ENCODE measurements at regions not wholly inside any gene's neighbourhood (a gene's known extent, or its start where the extent isn't known, plus 50 kb on each side); places are given as distances from the start of the nearest gene placed in this dataset.

- H3K79me2 ChIP-seq (ENCODE audit: control insufficient read depth, insufficient read depth, low read length, unreplicated experiment) = no peaks in the 10 kb centered on the region
- H3K4me1 ChIP-seq (ENCODE audit: control insufficient read depth, insufficient read depth, low read length, unreplicated experiment) = no peaks in the 10 kb centered on the region
- no peak overlapping the region for H3K4me3 ChIP-seq (ENCODE audit: low read depth, low read length)
- H3K27me3 ChIP-seq (ENCODE audit: insufficient read depth, low read length) = peaks cover 11% of the 10 kb centered on the region; the same call in 1 of the 2 replicates
- no peaks in the 10 kb centered on the region for H3K36me3 ChIP-seq (ENCODE audit: insufficient read depth, low read length)
- H2AFZ ChIP-seq (ENCODE audit: low read length, unreplicated experiment) = no peak overlapping the region
- no peak overlapping the region for H3K27ac ChIP-seq (ENCODE audit: low read depth, low read length)
Measured at GRCh38 chr17:33778505-33779233, 476.4 kb upstream of the CCL2 start.

GRCh38 chr17:33779234-33779591, 475.9 kb upstream of the CCL2 start:
- H3K27me3 ChIP-seq (ENCODE audit: insufficient read depth, low read length) = peaks cover 11% of the 10 kb centered on the region; the same call in 1 of the 2 replicates

GRCh38 chr17:33785281-33785680, 469.8 kb upstream of the CCL2 start:
- Histone ChIP-seq H3K79me2 (ENCODE audit: control insufficient read depth, insufficient read depth, low read length, unreplicated experiment) (no peaks in the 10 kb centered on the region), H3K27ac (ENCODE audit: low read depth, low read length) (no peak overlapping the region), H3K36me3 (ENCODE audit: insufficient read depth, low read length) (no peaks in the 10 kb centered on the region), H3K4me1 (ENCODE audit: control insufficient read depth, insufficient read depth, low read length, unreplicated experiment) (no peaks in the 10 kb centered on the region), H2AFZ (ENCODE audit: low read length, unreplicated experiment) (no peak overlapping the region), H3K27me3 (ENCODE audit: insufficient read depth, low read length) (peaks cover 10% of the 10 kb centered on the region; the same call in 1 of the 2 replicates), H3K4me3 (ENCODE audit: low read depth, low read length) (no peak overlapping the region)

More at GRCh38 chr17:33779234-33779591, 475.9 kb upstream of the CCL2 start:
- no peak overlapping the region for H2AFZ ChIP-seq (ENCODE audit: low read length, unreplicated experiment)
- no peak overlapping the region for H3K4me3 ChIP-seq (ENCODE audit: low read depth, low read length)
- H3K36me3 ChIP-seq (ENCODE audit: insufficient read depth, low read length) = no peaks in the 10 kb centered on the region
- H3K4me1 ChIP-seq (ENCODE audit: control insufficient read depth, insufficient read depth, low read length, unreplicated experiment) = no peaks in the 10 kb centered on the region
- H3K27ac ChIP-seq (ENCODE audit: low read depth, low read length) = no peak overlapping the region
- H3K79me2 ChIP-seq (ENCODE audit: control insufficient read depth, insufficient read depth, low read length, unreplicated experiment) = no peaks in the 10 kb centered on the region

GRCh38 chr17:33786478-33786877, 468.6 kb upstream of the CCL2 start:
- no peak overlapping the region for H2AFZ ChIP-seq (ENCODE audit: low read length, unreplicated experiment)
- no peaks in the 10 kb centered on the region for H3K36me3 ChIP-seq (ENCODE audit: insufficient read depth, low read length)
- no peaks in the 10 kb centered on the region for H3K79me2 ChIP-seq (ENCODE audit: control insufficient read depth, insufficient read depth, low read length, unreplicated experiment)
- no peaks in the 10 kb centered on the region for H3K4me1 ChIP-seq (ENCODE audit: control insufficient read depth, insufficient read depth, low read length, unreplicated experiment)
- H3K4me3 ChIP-seq (ENCODE audit: low read depth, low read length) = no peak overlapping the region
- no peaks in the 10 kb centered on the region for H3K27me3 ChIP-seq (ENCODE audit: insufficient read depth, low read length)
- no peak overlapping the region for H3K27ac ChIP-seq (ENCODE audit: low read depth, low read length)

GRCh38 chr17:33789658-33790057, 465.4 kb upstream of the CCL2 start:
- H3K27me3 ChIP-seq (ENCODE audit: insufficient read depth, low read length) = no peaks in the 10 kb centered on the region
- H3K36me3 ChIP-seq (ENCODE audit: insufficient read depth, low read length) = no peaks in the 10 kb centered on the region
- H3K4me1 ChIP-seq (ENCODE audit: control insufficient read depth, insufficient read depth, low read length, unreplicated experiment) = no peaks in the 10 kb centered on the region
- H3K27ac ChIP-seq (ENCODE audit: low read depth, low read length) = no peak overlapping the region
- H3K79me2 ChIP-seq (ENCODE audit: control insufficient read depth, insufficient read depth, low read length, unreplicated experiment) = no peaks in the 10 kb centered on the region
- no peak overlapping the region for H3K4me3 ChIP-seq (ENCODE audit: low read depth, low read length)
- H2AFZ ChIP-seq (ENCODE audit: low read length, unreplicated experiment) = no peak overlapping the region

GRCh38 chr17:33797181-33797580, 457.9 kb upstream of the CCL2 start:
- Histone ChIP-seq H3K79me2 (ENCODE audit: control insufficient read depth, insufficient read depth, low read length, unreplicated experiment) (no peaks in the 10 kb centered on the region), H3K27ac (ENCODE audit: low read depth, low read length) (no peak overlapping the region), H3K36me3 (ENCODE audit: insufficient read depth, low read length) (no peaks in the 10 kb centered on the region), H3K27me3 (ENCODE audit: insufficient read depth, low read length) (no peaks in the 10 kb centered on the region), H3K4me3 (ENCODE audit: low read depth, low read length) (no peak overlapping the region), H3K4me1 (ENCODE audit: control insufficient read depth, insufficient read depth, low read length, unreplicated experiment) (no peaks in the 10 kb centered on the region), H2AFZ (ENCODE audit: low read length, unreplicated experiment) (no peak overlapping the region)

GRCh38 chr17:33798308-33798707, 456.8 kb upstream of the CCL2 start:
- no peaks in the 10 kb centered on the region for H3K36me3 ChIP-seq (ENCODE audit: insufficient read depth, low read length)
- H2AFZ ChIP-seq (ENCODE audit: low read length, unreplicated experiment) = no peak overlapping the region
- no peak overlapping the region for H3K4me3 ChIP-seq (ENCODE audit: low read depth, low read length)
- H3K4me1 ChIP-seq (ENCODE audit: control insufficient read depth, insufficient read depth, low read length, unreplicated experiment) = no peaks in the 10 kb centered on the region
- no peak overlapping the region for H3K27ac ChIP-seq (ENCODE audit: low read depth, low read length)
- no peaks in the 10 kb centered on the region for H3K27me3 ChIP-seq (ENCODE audit: insufficient read depth, low read length)
- H3K79me2 ChIP-seq (ENCODE audit: control insufficient read depth, insufficient read depth, low read length, unreplicated experiment) = no peaks in the 10 kb centered on the region

GRCh38 chr17:33802349-33803198, 452.5 kb upstream of the CCL2 start:
- H3K4me1 ChIP-seq (ENCODE audit: control insufficient read depth, insufficient read depth, low read length, unreplicated experiment) = no peaks in the 10 kb centered on the region
- H2AFZ ChIP-seq (ENCODE audit: low read length, unreplicated experiment) = no peak overlapping the region
- no peaks in the 10 kb centered on the region for H3K27me3 ChIP-seq (ENCODE audit: insufficient read depth, low read length)
- no peaks in the 10 kb centered on the region for H3K79me2 ChIP-seq (ENCODE audit: control insufficient read depth, insufficient read depth, low read length, unreplicated experiment)
- no peak overlapping the region for H3K27ac ChIP-seq (ENCODE audit: low read depth, low read length)
- H3K4me3 ChIP-seq (ENCODE audit: low read depth, low read length) = no peak overlapping the region
- no peaks in the 10 kb centered on the region for H3K36me3 ChIP-seq (ENCODE audit: insufficient read depth, low read length)

GRCh38 chr17:33803199-33803685, 451.8 kb upstream of the CCL2 start:
- Histone ChIP-seq H3K36me3 (ENCODE audit: insufficient read depth, low read length) (no peaks in the 10 kb centered on the region), H3K27me3 (ENCODE audit: insufficient read depth, low read length) (no peaks in the 10 kb centered on the region), H3K4me1 (ENCODE audit: control insufficient read depth, insufficient read depth, low read length, unreplicated experiment) (no peaks in the 10 kb centered on the region), H2AFZ (ENCODE audit: low read length, unreplicated experiment) (no peak overlapping the region), H3K27ac (ENCODE audit: low read depth, low read length) (no peak overlapping the region), H3K4me3 (ENCODE audit: low read depth, low read length) (no peak overlapping the region), H3K79me2 (ENCODE audit: control insufficient read depth, insufficient read depth, low read length, unreplicated experiment) (no peaks in the 10 kb centered on the region)

GRCh38 chr17:33803686-33804085, 451.4 kb upstream of the CCL2 start:
- Histone ChIP-seq H3K4me1 (ENCODE audit: control insufficient read depth, insufficient read depth, low read length, unreplicated experiment) (no peaks in the 10 kb centered on the region), H2AFZ (ENCODE audit: low read length, unreplicated experiment) (no peak overlapping the region), H3K27me3 (ENCODE audit: insufficient read depth, low read length) (no peaks in the 10 kb centered on the region), H3K27ac (ENCODE audit: low read depth, low read length) (no peak overlapping the region), H3K79me2 (ENCODE audit: control insufficient read depth, insufficient read depth, low read length, unreplicated experiment) (no peaks in the 10 kb centered on the region), H3K4me3 (ENCODE audit: low read depth, low read length) (no peak overlapping the region), H3K36me3 (ENCODE audit: insufficient read depth, low read length) (no peaks in the 10 kb centered on the region)
